Uterus (tissue), 3 donors: ENCODE measurements at regions not wholly inside any gene's neighbourhood (a gene's known extent, or its start where the extent isn't known, plus 50 kb on each side); places are given as distances from the start of the nearest gene placed in this dataset.

Experiments used
- DNase-seq, 2 donors: peaks; one replicate each; pipeline ENCODE4 v3.0.0-alpha.2; 2019 to 2020
- H3K27ac ChIP-seq, 2 donors: fragments of 200-600 bp; sonication (generic); 1 replicate in 1 of 2; 2 replicates in 1 of 2; pipeline ENCODE4 v1.5.1; 2016 to 2018
- H3K27me3 ChIP-seq, 2 donors: fragments of 200-600 bp; sonication (generic); one replicate each; pipeline ENCODE4 v1.5.1; 2018 to 2019; ENCODE audit warnings: control low read depth in 1 of 2
- H3K36me3 ChIP-seq, 2 donors: fragments of 200-600 bp; sonication (generic); one replicate each; pipeline ENCODE4 v1.5.1; 2019; ENCODE audit warnings: control low read depth in 1 of 2
- H3K4me1 ChIP-seq, 2 donors: fragments of 200-600 bp; sonication (generic); one replicate each; pipeline ENCODE4 v1.5.1; 2018 to 2019; ENCODE audit warnings: control low read depth in 1 of 2
- H3K4me3 ChIP-seq, 2 donors: fragments of 200-600 bp; sonication (generic); 1 replicate in 1 of 2; 2 replicates in 1 of 2; pipeline ENCODE4 v1.5.1; 2018 to 2019; ENCODE audit warnings: mild to moderate bottlenecking in 1 of 2
- H3K9me3 ChIP-seq, 2 donors: fragments of 200-600 bp; sonication (generic); one replicate each; pipeline ENCODE4 v1.5.1; 2019; ENCODE audit warnings: control low read depth in 1 of 2
- POLR2A ChIP-seq, 2 donors: fragments of 450-650 bp; IDR thresholded peaks; one replicate each; pipeline ENCODE4 v1.6.1; 2016; ENCODE audit warnings: antibody characterized with exemption in 2 of 2, mild to moderate bottlenecking in 1 of 2, moderate library complexity in 1 of 2
- intact Hi-C: fragments of 100-400 bp; cut with DNase I; formaldehyde crosslinking; loops from one replicate; pipeline ENCODE4 v1.15.1; 2023; ENCODE audit warnings: low total_unique reads
- TF ChIP-seq, protein P1 (sequence below), 4 experiments: fragments of 200-600 bp in 2 of 4; fragments of 450-650 bp in 2 of 4; sonication (generic) in 2 of 4; IDR thresholded peaks; one replicate each; pipeline ENCODE4 v1.5.1; 2016 to 2019; ENCODE audit warnings: antibody characterized with exemption in 4 of 4, mild to moderate bottlenecking in 2 of 4, moderate library complexity in 1 of 4
- donor health status: DM: yes; HTN: yes; CAD: no.

- intact Hi-C loops, result no loop called here
- Histone ChIP-seq H3K9me3 (no peaks in the 10 kb centered on the region), H3K4me1 (no peaks in the 10 kb centered on the region), H3K36me3 (no peaks in the 10 kb centered on the region), H3K4me3 (no peak overlapping the region), H3K27me3 (no peaks in the 10 kb centered on the region), H3K27ac (no peak overlapping the region)
- no peak for DNase-seq
- TF ChIP-seq, protein P1, sequence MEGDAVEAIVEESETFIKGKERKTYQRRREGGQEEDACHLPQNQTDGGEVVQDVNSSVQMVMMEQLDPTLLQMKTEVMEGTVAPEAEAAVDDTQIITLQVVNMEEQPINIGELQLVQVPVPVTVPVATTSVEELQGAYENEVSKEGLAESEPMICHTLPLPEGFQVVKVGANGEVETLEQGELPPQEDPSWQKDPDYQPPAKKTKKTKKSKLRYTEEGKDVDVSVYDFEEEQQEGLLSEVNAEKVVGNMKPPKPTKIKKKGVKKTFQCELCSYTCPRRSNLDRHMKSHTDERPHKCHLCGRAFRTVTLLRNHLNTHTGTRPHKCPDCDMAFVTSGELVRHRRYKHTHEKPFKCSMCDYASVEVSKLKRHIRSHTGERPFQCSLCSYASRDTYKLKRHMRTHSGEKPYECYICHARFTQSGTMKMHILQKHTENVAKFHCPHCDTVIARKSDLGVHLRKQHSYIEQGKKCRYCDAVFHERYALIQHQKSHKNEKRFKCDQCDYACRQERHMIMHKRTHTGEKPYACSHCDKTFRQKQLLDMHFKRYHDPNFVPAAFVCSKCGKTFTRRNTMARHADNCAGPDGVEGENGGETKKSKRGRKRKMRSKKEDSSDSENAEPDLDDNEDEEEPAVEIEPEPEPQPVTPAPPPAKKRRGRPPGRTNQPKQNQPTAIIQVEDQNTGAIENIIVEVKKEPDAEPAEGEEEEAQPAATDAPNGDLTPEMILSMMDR (IDR thresholded peaks at IDR 0.05), result no peak
- TF ChIP-seq POLR2A (IDR thresholded peaks at IDR 0.05), result no peak
Observed at GRCh38 chr7:22949221-22949620, 64.7 kb downstream of the HYCC1 start.

GRCh38 chr7:22948770-22949169, 65.2 kb downstream of the HYCC1 start:
- no peak for DNase-seq
- H3K27ac ChIP-seq, result no peak overlapping the region
- intact Hi-C loops, result no loop called here

DNA sequence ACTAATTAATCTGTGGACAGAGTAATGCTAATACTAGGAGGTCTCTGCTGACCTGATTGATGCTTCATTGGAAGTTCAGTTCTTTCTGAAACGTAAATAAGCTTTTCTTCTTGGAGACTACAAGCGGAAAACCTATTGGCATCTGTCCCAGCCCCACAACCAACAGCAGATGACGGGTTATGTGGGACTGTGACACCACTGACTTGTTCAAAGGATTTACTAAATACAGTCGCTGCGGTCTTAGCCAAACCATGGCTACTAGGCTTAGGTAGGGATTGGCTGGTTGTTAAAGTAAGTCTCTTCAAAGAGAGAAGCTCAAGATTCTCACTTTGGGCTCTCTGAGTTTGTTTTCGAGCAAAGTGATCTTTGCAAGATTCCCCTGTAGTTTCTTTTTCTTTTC, 68.3 kb downstream of the HYCC1 start:
- intact Hi-C loops, result no loop called here
- DNase-seq, result no peak

More at GRCh38 chr7:22948770-22949169, 65.2 kb downstream of the HYCC1 start:
- no peaks in the 10 kb centered on the region for H3K4me1 ChIP-seq
- no peak for TF ChIP-seq POLR2A (IDR thresholded peaks at IDR 0.05)
- TF ChIP-seq, protein P1 (IDR thresholded peaks at IDR 0.05), result no peak
- H3K27me3 ChIP-seq, result no peaks in the 10 kb centered on the region
- no peak overlapping the region for H3K4me3 ChIP-seq
- no peaks in the 10 kb centered on the region for H3K36me3 ChIP-seq
- H3K9me3 ChIP-seq, result no peaks in the 10 kb centered on the region

GRCh38 chr7:22944510-22944909, 69.4 kb downstream of the HYCC1 start:
- no peak overlapping the region for H3K27ac ChIP-seq
- no peaks in the 10 kb centered on the region for H3K36me3 ChIP-seq
- H3K27me3 ChIP-seq, result no peaks in the 10 kb centered on the region
- H3K4me3 ChIP-seq, result no peak overlapping the region
- H3K9me3 ChIP-seq, result no peaks in the 10 kb centered on the region
- intact Hi-C loops, result no loop called here
- H3K4me1 ChIP-seq, result no peaks in the 10 kb centered on the region
- TF ChIP-seq, protein P1 (IDR thresholded peaks at IDR 0.05), result no peak
- TF ChIP-seq POLR2A (IDR thresholded peaks at IDR 0.05), result no peak
- DNase-seq, result no peak

More for the DNA sequence above, 68.3 kb downstream of the HYCC1 start:
- Histone ChIP-seq H3K9me3 (no peaks in the 10 kb centered on the region), H3K27me3 (no peaks in the 10 kb centered on the region), H3K4me1 (no peaks in the 10 kb centered on the region), H3K36me3 (no peaks in the 10 kb centered on the region), H3K4me3 (no peak overlapping the region), H3K27ac (no peak overlapping the region)
- no peak for TF ChIP-seq POLR2A (IDR thresholded peaks at IDR 0.05)
- TF ChIP-seq, protein P1 (IDR thresholded peaks at IDR 0.05), result no peak

- no peaks in the 10 kb centered on the region for H3K4me1 ChIP-seq
- TF ChIP-seq, protein P1 (IDR thresholded peaks at IDR 0.05), result no peak
- TF ChIP-seq POLR2A (IDR thresholded peaks at IDR 0.05), result no peak
- peak in 1 of 2 donors; percentile 33 for DNase-seq
- H3K9me3 ChIP-seq, result no peaks in the 10 kb centered on the region
- H3K27me3 ChIP-seq, result no peaks in the 10 kb centered on the region
- intact Hi-C loops, result no loop called here
- H3K27ac ChIP-seq, result no peak overlapping the region
- no peaks in the 10 kb centered on the region for H3K36me3 ChIP-seq
- no peak overlapping the region for H3K4me3 ChIP-seq
Observed at GRCh38 chr7:22944022-22944421, 69.9 kb downstream of the HYCC1 start.
